Karpas-422 (cell line): ENCODE measurements at regions not wholly inside any gene's neighbourhood (a gene's known extent, or its start where the extent isn't known, plus 50 kb on each side); places are given as distances from the start of the nearest gene placed in this dataset.
"Not testable (repeated sequence)": the region's sequence is repeated elsewhere in the genome, so short reads cannot be mapped to it uniquely, and the experiment has no call there.

Source experiments
- DNase-seq: peaks from one replicate; pipeline ENCODE4 v3.0.0-alpha.2; 2015
- H2AFZ ChIP-seq: fragments of 200-600 bp; sonication (generic); 2 replicates; pipeline ENCODE4 v1.6.1; 2014; ENCODE audit warnings: antibody characterized with exemption, low read length, mixed read lengths
- H3K27ac ChIP-seq: fragments of 200-600 bp; sonication (generic); 2 replicates; pipeline ENCODE4 v1.5.1; 2014; ENCODE audit warnings: mild to moderate bottlenecking, low read length, moderate library complexity
- H3K27me3 ChIP-seq: fragments of 200-600 bp; sonication (generic); 2 replicates; pipeline ENCODE4 v1.6.1; 2014; ENCODE audit warnings: low read length, mixed read lengths
- H3K36me3 ChIP-seq: fragments of 200-600 bp; sonication (generic); 2 replicates; pipeline ENCODE4 v1.6.1; 2014; ENCODE audit warnings: low read length, mixed read lengths; ENCODE audit not compliant: insufficient read depth
- H3K4me1 ChIP-seq: fragments of 200-600 bp; sonication (generic); 2 replicates; pipeline ENCODE4 v1.6.1; 2014; ENCODE audit warnings: mild to moderate bottlenecking, low read length, mixed read lengths
- H3K4me2 ChIP-seq: fragments of 200-600 bp; sonication (generic); 2 replicates; pipeline ENCODE4 v1.6.1; 2014; ENCODE audit warnings: low read length, low read depth, mild to moderate bottlenecking; ENCODE audit not compliant: poor library complexity, severe bottlenecking
- H3K4me3 ChIP-seq: fragments of 200-600 bp; sonication (generic); 2 replicates; pipeline ENCODE4 v1.5.1; 2014; ENCODE audit warnings: mild to moderate bottlenecking, antibody characterized with exemption, low read length, mixed read lengths
- H3K79me2 ChIP-seq: fragments of 200-600 bp; sonication (generic); 2 replicates; pipeline ENCODE4 v1.6.1; 2014; ENCODE audit warnings: mild to moderate bottlenecking, low read length, mixed read lengths
- H3K9ac ChIP-seq: fragments of 200-600 bp; sonication (generic); 2 replicates; pipeline ENCODE4 v1.6.0; 2014; ENCODE audit warnings: low read length
- H3K9me2 ChIP-seq: fragments of 200-600 bp; sonication (generic), shearing (Covaris generic); replicated peaks from 2 replicates; pipeline ENCODE4 v1.6.0; 2014; ENCODE audit warnings: mild to moderate bottlenecking, low read length, moderate library complexity; ENCODE audit not compliant: insufficient read depth
- H3K9me3 ChIP-seq: fragments of 300-700, 200-600 bp; sonication (generic); 2 replicates; pipeline ENCODE4 v1.6.1; 2014; ENCODE audit warnings: low read length, mixed read lengths
- H4K20me1 ChIP-seq: fragments of 200-600 bp; sonication (generic); 2 replicates; pipeline ENCODE4 v1.6.1; 2014; ENCODE audit warnings: mild to moderate bottlenecking, antibody characterized with exemption, low read length, low read depth; ENCODE audit not compliant: insufficient read depth

DNA sequence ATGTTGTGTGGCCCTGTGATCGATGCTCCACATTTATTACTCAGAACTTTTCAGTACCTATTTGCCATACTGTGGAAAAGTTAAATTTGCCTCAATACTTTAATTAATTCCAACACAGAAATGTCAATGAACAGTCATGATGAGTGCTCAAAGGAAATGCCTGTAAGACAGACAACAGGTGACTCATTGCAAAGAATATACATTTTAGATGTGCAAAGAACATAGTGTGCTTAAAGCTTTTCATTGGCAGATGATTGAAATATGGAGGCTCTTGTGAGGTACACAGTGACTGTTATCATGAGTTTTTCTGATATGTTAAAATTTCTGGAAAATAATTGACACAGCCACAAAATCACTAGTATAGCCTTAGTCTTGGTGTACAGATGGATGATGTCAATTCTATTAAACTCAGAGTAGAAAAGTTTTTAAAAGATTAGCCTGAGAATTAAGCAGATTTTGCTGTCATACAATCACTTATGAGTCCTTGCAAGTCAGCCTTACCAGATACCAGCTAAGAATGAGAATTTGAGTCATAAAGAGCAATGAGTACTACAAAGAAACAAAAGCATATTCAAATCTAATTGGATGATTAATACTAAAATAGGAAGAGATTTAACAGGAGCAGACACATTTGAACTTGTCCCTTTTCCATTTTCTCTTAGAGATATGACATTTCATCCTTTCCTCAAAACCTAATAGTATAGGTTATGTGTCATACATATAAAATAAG lies 544.1 kb downstream of the KCNH5 start:
- H3K9me3 ChIP-seq = peaks cover 8% of the 10 kb centered on the region; the same call in 1 of the 2 replicates
- H3K79me2 ChIP-seq = no peaks in the 10 kb centered on the region
- H3K27me3 ChIP-seq = no peaks in the 10 kb centered on the region
- no peaks in the 10 kb centered on the region for H3K4me1 ChIP-seq
- no peak for DNase-seq
- H3K36me3 ChIP-seq = no peaks in the 10 kb centered on the region
- H3K4me2 ChIP-seq = no peak overlapping the region
- H3K9ac ChIP-seq = no peak overlapping the region
- H4K20me1 ChIP-seq = no peaks in the 10 kb centered on the region
- H2AFZ ChIP-seq = no peak overlapping the region
- no peak overlapping the region for H3K4me3 ChIP-seq
- H3K27ac ChIP-seq = no peak overlapping the region
- H3K9me2 ChIP-seq = no peaks in the 10 kb centered on the region

DNA sequence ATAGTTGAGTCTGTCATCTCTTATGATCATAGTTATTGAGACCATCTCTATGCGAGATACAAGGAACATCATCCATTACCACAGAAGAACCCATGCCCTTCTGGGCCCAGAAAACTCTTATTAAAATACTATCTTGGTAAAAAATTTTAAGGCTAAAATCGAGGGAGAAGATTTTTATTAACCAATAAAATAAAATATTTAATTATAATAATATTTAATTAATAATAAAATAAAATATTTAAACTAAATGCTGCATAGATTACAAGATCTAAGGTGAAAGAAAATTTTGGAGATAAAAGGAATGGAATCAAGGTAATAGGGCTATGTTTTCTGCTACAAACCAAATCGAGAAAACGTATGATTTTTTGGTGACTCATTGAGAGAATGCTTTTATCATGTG lies 540.2 kb downstream of the KCNH5 start:
- Histone ChIP-seq H3K9me2 (no peaks in the 10 kb centered on the region), H3K4me3 (no peak overlapping the region), H3K9ac (no peak overlapping the region), H4K20me1 (no peaks in the 10 kb centered on the region), H3K36me3 (no peaks in the 10 kb centered on the region), H3K27me3 (no peaks in the 10 kb centered on the region), H3K79me2 (no peaks in the 10 kb centered on the region), H3K4me1 (no peaks in the 10 kb centered on the region), H3K27ac (no peak overlapping the region), H2AFZ (no peak overlapping the region), H3K4me2 (no peak overlapping the region), H3K9me3 (no peaks in the 10 kb centered on the region)
- no peak for DNase-seq

DNA sequence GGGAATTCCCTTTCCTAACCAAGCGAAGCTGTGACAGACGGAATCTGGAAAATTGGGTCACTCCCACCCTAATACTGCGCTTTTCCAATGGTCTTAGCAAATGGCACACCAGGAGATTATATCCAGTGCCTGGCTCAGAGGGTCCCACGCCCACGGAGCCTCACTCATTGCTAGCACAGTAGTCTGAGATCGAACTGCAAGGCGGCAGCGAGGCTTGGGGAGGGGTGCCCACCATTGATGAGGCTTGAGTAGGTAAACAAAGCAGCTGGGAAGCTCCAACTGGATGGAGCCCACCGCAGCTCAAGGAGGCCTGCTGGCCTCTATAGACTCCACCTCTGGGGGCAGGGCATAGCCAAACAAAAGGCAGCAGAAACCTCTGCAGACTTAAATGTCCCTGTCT lies 523.9 kb downstream of the KCNH5 start:
- not testable (repeated sequence) for H3K9me2 ChIP-seq, H3K4me1 ChIP-seq, H4K20me1 ChIP-seq, H3K9ac ChIP-seq, DNase-seq, H3K27ac ChIP-seq, H3K9me3 ChIP-seq, H3K4me2 ChIP-seq, H3K36me3 ChIP-seq, H3K27me3 ChIP-seq, H2AFZ ChIP-seq, H3K79me2 ChIP-seq, H3K4me3 ChIP-seq

DNA sequence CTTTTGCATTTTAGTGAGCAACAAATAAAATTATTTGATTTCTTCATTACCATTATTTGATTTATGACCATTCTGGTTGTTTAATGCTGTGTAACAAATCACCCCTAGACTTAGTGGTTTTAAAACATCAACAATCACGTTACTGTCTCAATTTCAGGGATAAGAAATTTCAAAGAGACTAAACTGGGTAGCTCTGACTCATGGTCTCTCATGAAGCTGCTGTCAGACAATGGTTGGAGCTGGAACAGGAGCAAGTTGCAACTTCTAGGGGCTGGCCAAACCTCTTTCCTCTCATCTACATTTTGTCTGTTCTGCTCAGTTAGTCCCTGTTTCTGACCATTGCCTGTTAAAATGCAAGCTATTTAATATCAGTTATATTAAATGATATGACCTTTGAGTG lies 517.0 kb downstream of the KCNH5 start:
- Histone ChIP-seq H3K36me3 (no peaks in the 10 kb centered on the region), H3K4me3 (no peak overlapping the region), H2AFZ (no peak overlapping the region), H4K20me1 (no peaks in the 10 kb centered on the region), H3K27me3 (no peaks in the 10 kb centered on the region), H3K4me1 (no peaks in the 10 kb centered on the region), H3K27ac (no peak overlapping the region), H3K79me2 (no peaks in the 10 kb centered on the region), H3K4me2 (no peak overlapping the region), H3K9me2 (no peaks in the 10 kb centered on the region), H3K9ac (no peak overlapping the region), H3K9me3 (no peaks in the 10 kb centered on the region)
- DNase-seq = no peak

DNA sequence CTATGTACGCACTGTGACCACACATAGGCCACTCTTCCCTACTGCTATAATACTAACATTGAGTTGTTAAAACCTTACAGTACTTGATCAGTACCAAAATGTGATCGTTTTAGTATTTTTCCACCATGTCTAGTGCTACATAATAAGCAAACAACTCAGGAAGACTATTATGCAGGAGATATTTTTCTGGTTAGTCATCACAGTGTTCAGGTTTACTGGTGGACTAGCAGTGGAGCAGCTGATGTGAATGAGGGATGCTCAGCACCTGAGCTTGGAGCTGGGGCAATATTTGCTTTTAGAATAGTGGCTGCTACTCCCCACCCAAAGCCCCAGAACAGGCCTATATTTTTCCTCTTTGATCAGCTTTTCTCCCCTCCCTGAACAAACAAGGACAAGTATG lies 513.1 kb downstream of the KCNH5 start:
- Histone ChIP-seq H3K4me1 (no peaks in the 10 kb centered on the region), H3K9ac (no peak overlapping the region), H3K27ac (no peak overlapping the region), H3K27me3 (no peaks in the 10 kb centered on the region), H4K20me1 (no peaks in the 10 kb centered on the region), H3K36me3 (no peaks in the 10 kb centered on the region), H3K4me3 (no peak overlapping the region), H3K9me2 (no peaks in the 10 kb centered on the region), H3K79me2 (no peaks in the 10 kb centered on the region), H3K4me2 (no peak overlapping the region), H3K9me3 (no peaks in the 10 kb centered on the region), H2AFZ (no peak overlapping the region)
- no peak for DNase-seq

DNA sequence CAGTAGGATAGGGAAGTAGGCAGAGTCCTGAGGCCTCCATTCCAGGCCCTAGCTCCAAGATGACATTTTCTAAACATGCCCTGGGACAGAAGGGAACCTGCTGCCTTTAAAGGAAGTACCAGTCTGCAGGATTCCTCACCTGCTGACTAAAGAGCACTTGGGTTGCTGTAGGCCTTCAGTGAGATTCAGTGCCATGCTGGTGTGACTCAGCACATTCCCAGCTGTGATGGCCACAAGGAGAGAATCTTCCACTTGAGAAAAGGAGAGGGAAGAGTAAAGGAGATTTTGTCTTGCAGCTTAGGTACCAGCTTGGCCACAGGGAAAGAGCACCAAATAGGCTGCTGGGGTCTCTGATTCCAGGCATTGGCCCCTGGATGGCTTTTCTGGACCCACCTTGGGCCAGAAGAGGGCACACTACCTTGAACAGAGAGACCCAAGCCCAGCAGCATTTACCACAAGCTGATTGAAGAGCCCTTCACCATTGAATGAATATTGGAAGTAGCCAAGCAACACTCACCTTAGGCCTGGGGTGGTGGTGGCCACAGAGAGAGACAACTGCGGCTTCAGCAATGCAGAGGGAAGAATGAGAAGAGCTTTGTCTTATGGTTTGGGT lies 498.3 kb downstream of the KCNH5 start:
- H2AFZ ChIP-seq = no peak overlapping the region
- H3K79me2 ChIP-seq = no peaks in the 10 kb centered on the region
- H3K9me2 ChIP-seq = no peaks in the 10 kb centered on the region; the same call in 1 of the 2 replicates
- no peaks in the 10 kb centered on the region for H3K4me1 ChIP-seq
- no peaks in the 10 kb centered on the region for H3K36me3 ChIP-seq
- no peak for DNase-seq
- peaks cover 4% of the 10 kb centered on the region; the same call in 1 of the 2 replicates for H3K9me3 ChIP-seq
- H3K27ac ChIP-seq = no peak overlapping the region
- H3K4me3 ChIP-seq = no peak overlapping the region
- H3K4me2 ChIP-seq = no peak overlapping the region
- no peak overlapping the region for H3K9ac ChIP-seq
- H4K20me1 ChIP-seq = no peaks in the 10 kb centered on the region
- H3K27me3 ChIP-seq = no peaks in the 10 kb centered on the region

DNA sequence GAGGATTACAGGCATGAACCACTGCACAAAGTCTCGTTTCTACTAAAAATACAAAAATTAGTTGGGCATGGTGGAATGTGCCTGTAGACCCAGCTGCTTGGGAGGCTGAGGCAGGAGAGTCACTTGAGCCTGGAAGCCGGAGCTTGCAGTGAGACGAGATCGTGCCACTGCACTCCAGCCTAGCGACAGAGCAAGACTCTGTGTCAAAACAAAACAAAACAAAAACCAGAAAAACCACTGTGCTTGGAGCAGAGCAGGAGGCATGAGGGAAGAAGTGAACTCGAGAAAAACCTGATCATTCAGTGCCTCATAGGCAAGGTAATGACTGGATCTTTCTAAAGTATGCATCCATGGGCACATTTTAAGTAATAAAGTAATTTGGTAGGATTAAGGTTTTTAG lies 487.8 kb downstream of the KCNH5 start:
- no peaks in the 10 kb centered on the region for H3K36me3 ChIP-seq
- no peak for DNase-seq
- no peak overlapping the region for H2AFZ ChIP-seq
- no peaks in the 10 kb centered on the region; the same call in 1 of the 2 replicates for H3K9me2 ChIP-seq
- H4K20me1 ChIP-seq = no peaks in the 10 kb centered on the region
- H3K79me2 ChIP-seq = no peaks in the 10 kb centered on the region
- no peaks in the 10 kb centered on the region for H3K9me3 ChIP-seq
- no peak overlapping the region for H3K4me2 ChIP-seq
- H3K9ac ChIP-seq = no peak overlapping the region
- H3K4me1 ChIP-seq = no peaks in the 10 kb centered on the region
- no peak overlapping the region for H3K27ac ChIP-seq
- no peak overlapping the region for H3K4me3 ChIP-seq
- no peaks in the 10 kb centered on the region for H3K27me3 ChIP-seq

DNA sequence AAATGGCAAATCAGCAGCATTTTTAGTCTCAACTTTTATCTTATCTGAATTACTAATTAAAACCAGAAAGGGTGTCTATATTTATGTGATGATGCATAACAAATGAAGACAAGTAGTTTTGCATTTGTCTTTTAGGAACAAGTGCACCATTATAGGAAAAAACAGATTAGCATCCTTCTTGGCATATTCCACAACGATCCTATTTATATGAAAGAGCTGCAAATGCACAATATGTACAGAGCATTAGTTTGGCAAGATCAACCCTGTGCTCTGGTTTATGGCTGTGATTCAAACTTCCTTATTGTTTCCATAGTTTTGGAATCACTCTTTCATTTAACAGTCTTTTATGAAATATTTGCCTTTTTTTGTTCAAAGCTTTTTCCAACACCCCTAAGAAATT lies 486.8 kb downstream of the KCNH5 start:
- H3K9me2 ChIP-seq = no peaks in the 10 kb centered on the region; the same call in 1 of the 2 replicates
- H3K27ac ChIP-seq = no peak overlapping the region
- no peak overlapping the region for H2AFZ ChIP-seq
- no peak overlapping the region for H3K4me2 ChIP-seq
- no peaks in the 10 kb centered on the region for H4K20me1 ChIP-seq
- H3K79me2 ChIP-seq = no peaks in the 10 kb centered on the region
- H3K9me3 ChIP-seq = no peaks in the 10 kb centered on the region
- H3K27me3 ChIP-seq = no peaks in the 10 kb centered on the region
- no peaks in the 10 kb centered on the region for H3K4me1 ChIP-seq
- H3K36me3 ChIP-seq = no peaks in the 10 kb centered on the region
- H3K9ac ChIP-seq = no peak overlapping the region
- DNase-seq = no peak
- H3K4me3 ChIP-seq = no peak overlapping the region
